Ascending aorta (tissue), 2 donors: ENCODE measurements at regions not wholly inside any gene's neighbourhood (a gene's known extent, or its start where the extent isn't known, plus 50 kb on each side); places are given as distances from the start of the nearest gene placed in this dataset.
"Not testable (repeated sequence)": the region's sequence is repeated elsewhere in the genome, so short reads cannot be mapped to it uniquely, and the experiment has no call there.

Experiments used
- DNase-seq, 2 donors: peaks; one replicate each; pipeline ENCODE4 v3.0.0-alpha.2; 2019; ENCODE audit warnings: low spot score in 2 of 2
- H3K27ac ChIP-seq, 2 donors: fragments of 200-600 bp; sonication (generic); one replicate each; pipeline ENCODE4 v1.5.1; 2016 to 2017; ENCODE audit warnings: mild to moderate bottlenecking in 1 of 2
- H3K27me3 ChIP-seq: fragments of 200-600 bp; sonication (generic); one replicate; pipeline ENCODE4 v1.5.1; 2017
- H3K36me3 ChIP-seq, 2 donors: fragments of 200-600 bp; sonication (generic); one replicate each; pipeline ENCODE4 v1.5.1; 2016
- H3K4me1 ChIP-seq, 2 donors: fragments of 200-600 bp; sonication (generic); one replicate each; pipeline ENCODE4 v1.5.1; 2016 to 2017; ENCODE audit warnings: mild to moderate bottlenecking in 1 of 2
- H3K4me3 ChIP-seq, 2 donors: fragments of 200-600 bp; sonication (generic); one replicate each; pipeline ENCODE4 v1.5.1; 2016 to 2017; ENCODE audit warnings: mild to moderate bottlenecking in 1 of 2
- H3K9me3 ChIP-seq, 2 donors: fragments of 200-600 bp; sonication (generic); one replicate each; pipeline ENCODE4 v1.5.1; 2016
- CTCF ChIP-seq, 3 experiments: fragments of 200-600 bp in 2 of 3; fragments of 450-650 bp in 1 of 3; sonication (generic) in 2 of 3; IDR thresholded peaks; one replicate each; pipeline ENCODE4 v1.5.1; 2016 to 2019; ENCODE audit warnings: antibody characterized with exemption in 3 of 3, mild to moderate bottlenecking in 1 of 3, moderate library complexity in 1 of 3
- intact Hi-C: fragments of 100-400 bp; cut with DNase I; formaldehyde crosslinking; loops from one replicate; pipeline ENCODE4 v1.15.1; 2023

- H3K4me3 ChIP-seq = no peak overlapping the region
- TF ChIP-seq CTCF (IDR thresholded peaks at IDR 0.05) = no peak
- H3K36me3 ChIP-seq = no peaks in the 10 kb centered on the region
- H3K27ac ChIP-seq = no peak overlapping the region
- no peaks in the 10 kb centered on the region for H3K9me3 ChIP-seq
- intact Hi-C loops = no loop called here
- DNase-seq = no peak
- H3K27me3 ChIP-seq = no peaks in the 10 kb centered on the region
- H3K4me1 ChIP-seq = no peaks in the 10 kb centered on the region
Measured at GRCh38 chr7:145471883-145472282, 636.0 kb upstream of the TPK1 start.

- no peak for DNase-seq
- Histone ChIP-seq H3K4me1 (no peaks in the 10 kb centered on the region), H3K27ac (no peak overlapping the region), H3K4me3 (no peak overlapping the region), H3K9me3 (no peaks in the 10 kb centered on the region), H3K36me3 (no peaks in the 10 kb centered on the region), H3K27me3 (no peaks in the 10 kb centered on the region)
- no peak for TF ChIP-seq CTCF (IDR thresholded peaks at IDR 0.05)
- intact Hi-C loops = no loop called here
Measured at GRCh38 chr7:145464287-145464686, 628.4 kb upstream of the TPK1 start.

- H3K36me3 ChIP-seq = no peaks in the 10 kb centered on the region
- no peaks in the 10 kb centered on the region for H3K9me3 ChIP-seq
- intact Hi-C loops = no loop called here
- H3K27me3 ChIP-seq = no peaks in the 10 kb centered on the region
- DNase-seq = no peak
- H3K27ac ChIP-seq = no peak overlapping the region
- TF ChIP-seq CTCF (IDR thresholded peaks at IDR 0.05) = no peak
- H3K4me3 ChIP-seq = no peak overlapping the region
- no peaks in the 10 kb centered on the region for H3K4me1 ChIP-seq
Measured at GRCh38 chr7:145462463-145462862, 626.6 kb upstream of the TPK1 start.

GRCh38 chr7:145434811-145435210 is 599.0 kb upstream of the TPK1 start:
- no peaks in the 10 kb centered on the region for H3K27me3 ChIP-seq
- no peaks in the 10 kb centered on the region for H3K36me3 ChIP-seq
- H3K27ac ChIP-seq = no peak overlapping the region
- TF ChIP-seq CTCF (IDR thresholded peaks at IDR 0.05) = no peak
- no peak overlapping the region for H3K4me3 ChIP-seq
- intact Hi-C loops = no loop called here
- DNase-seq = no peak
- no peaks in the 10 kb centered on the region for H3K9me3 ChIP-seq
- no peaks in the 10 kb centered on the region for H3K4me1 ChIP-seq

GRCh38 chr7:145431834-145432233 is 596.0 kb upstream of the TPK1 start:
- TF ChIP-seq CTCF (IDR thresholded peaks at IDR 0.05) = no peak
- no peak for DNase-seq
- H3K36me3 ChIP-seq = no peaks in the 10 kb centered on the region
- no peak overlapping the region for H3K27ac ChIP-seq
- H3K9me3 ChIP-seq = no peaks in the 10 kb centered on the region
- no peaks in the 10 kb centered on the region for H3K27me3 ChIP-seq
- no peaks in the 10 kb centered on the region for H3K4me1 ChIP-seq
- H3K4me3 ChIP-seq = no peak overlapping the region
- intact Hi-C loops = no loop called here

- intact Hi-C loops, H3K4me1 ChIP-seq, DNase-seq, H3K9me3 ChIP-seq, H3K4me3 ChIP-seq, H3K27ac ChIP-seq, H3K36me3 ChIP-seq, H3K27me3 ChIP-seq: not testable (repeated sequence)
Measured at GRCh38 chr7:145418481-145418880, 582.6 kb upstream of the TPK1 start.
